NB4 (cell line): ENCODE measurements at regions not wholly inside any gene's neighbourhood (a gene's known extent, or its start where the extent isn't known, plus 50 kb on each side); places are given as distances from the start of the nearest gene placed in this dataset.

Experiments
- CTCF ChIP-seq: IDR thresholded peaks from one replicate; pipeline ENCODE4 v1.5.1; 2012; ENCODE audit warnings: low read depth, low read length
- POLR2A ChIP-seq: IDR thresholded peaks from 2 replicates; pipeline ENCODE4 v1.6.1; 2011; ENCODE audit warnings: mild to moderate bottlenecking; ENCODE audit not compliant: insufficient read length; ENCODE audit errors: extremely low read depth
- TF ChIP-seq, protein P1 (sequence below): IDR thresholded peaks from 2 replicates; pipeline ENCODE4 v1.6.1; 2011; ENCODE audit warnings: low read depth, low read length

DNA sequence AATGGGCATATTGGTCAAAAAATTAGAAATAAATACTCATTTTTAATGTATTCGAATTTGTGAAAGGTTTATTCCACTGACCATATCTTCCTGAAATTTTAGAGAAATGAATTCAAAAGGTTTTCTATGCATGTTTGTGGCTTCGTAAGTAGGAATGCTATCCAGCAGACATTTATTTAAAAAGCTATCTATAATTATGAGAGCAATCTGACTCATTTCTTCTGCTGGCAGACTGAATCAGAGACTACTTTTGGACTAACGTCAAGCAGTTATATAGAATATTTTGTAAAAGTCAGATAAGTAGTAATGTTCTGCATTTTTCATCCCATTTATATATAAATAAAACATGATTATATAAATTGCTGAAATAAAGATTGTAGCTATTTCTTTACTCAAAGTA, 125.0 kb downstream of the SPCS3 start:
- TF ChIP-seq, protein P1, sequence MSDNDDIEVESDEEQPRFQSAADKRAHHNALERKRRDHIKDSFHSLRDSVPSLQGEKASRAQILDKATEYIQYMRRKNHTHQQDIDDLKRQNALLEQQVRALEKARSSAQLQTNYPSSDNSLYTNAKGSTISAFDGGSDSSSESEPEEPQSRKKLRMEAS: no peak
- TF ChIP-seq CTCF (no peak), POLR2A (no peak)
